ENCODE measurements at regions not wholly inside any gene's neighbourhood (a gene's known extent, or its start where the extent isn't known, plus 50 kb on each side); places are given as distances from the start of the nearest gene placed in this dataset.

DNA sequence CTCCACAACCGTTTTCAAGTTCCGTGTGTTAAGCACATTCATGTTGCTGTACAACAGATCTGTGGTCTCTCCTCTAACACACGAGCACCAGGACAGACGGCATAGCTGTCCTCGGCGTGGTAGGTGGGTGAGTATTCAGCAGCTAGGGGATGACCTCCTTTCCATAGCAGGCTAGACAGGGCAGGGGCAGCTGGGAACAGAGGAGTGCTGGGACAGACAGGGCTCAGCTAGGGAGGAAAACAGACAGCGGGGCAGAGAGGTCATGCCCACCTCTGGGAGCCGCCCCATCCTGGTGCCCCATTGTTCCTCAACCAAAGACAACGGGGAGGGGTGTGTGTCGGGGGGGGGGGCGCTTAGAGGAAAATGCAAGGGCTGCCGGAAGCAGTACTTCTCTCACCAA, 271.5 kb upstream of the FOXQ1 start:
- no peaks in the 10 kb centered on the region for H3K4me1 Mint-ChIP-seq
- ATAC-seq: no peak
- H3K27ac Mint-ChIP-seq: no peak overlapping the region
- POLR2A ChIA-PET: no interaction called here
- H3K27me3 Mint-ChIP-seq (ENCODE audit: low read depth): peaks cover 5% of the 10 kb centered on the region; the same call in 1 of the 2 replicates
- H3K9me3 Mint-ChIP-seq: no peaks in the 10 kb centered on the region
- CTCF ChIA-PET: no interaction called here
- no peak overlapping the region for H3K4me3 Mint-ChIP-seq
- TF ChIP-seq, protein P1, sequence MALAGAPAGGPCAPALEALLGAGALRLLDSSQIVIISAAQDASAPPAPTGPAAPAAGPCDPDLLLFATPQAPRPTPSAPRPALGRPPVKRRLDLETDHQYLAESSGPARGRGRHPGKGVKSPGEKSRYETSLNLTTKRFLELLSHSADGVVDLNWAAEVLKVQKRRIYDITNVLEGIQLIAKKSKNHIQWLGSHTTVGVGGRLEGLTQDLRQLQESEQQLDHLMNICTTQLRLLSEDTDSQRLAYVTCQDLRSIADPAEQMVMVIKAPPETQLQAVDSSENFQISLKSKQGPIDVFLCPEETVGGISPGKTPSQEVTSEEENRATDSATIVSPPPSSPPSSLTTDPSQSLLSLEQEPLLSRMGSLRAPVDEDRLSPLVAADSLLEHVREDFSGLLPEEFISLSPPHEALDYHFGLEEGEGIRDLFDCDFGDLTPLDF (CRISPR knock-in tag; IDR thresholded peaks at IDR 0.05): no peak
- no peak for TF ChIP-seq HMGA2 (CRISPR knock-in tag; IDR thresholded peaks at IDR 0.05)
- no peak for TF ChIP-seq TP53 (CRISPR knock-in tag; IDR thresholded peaks at IDR 0.05)
- no peak for TF ChIP-seq ZNF219 (CRISPR knock-in tag; IDR thresholded peaks at IDR 0.05; ENCODE audit: borderline replicate concordance)
- TF ChIP-seq CBFB (CRISPR knock-in tag; IDR thresholded peaks at IDR 0.05; ENCODE audit: low read depth): no peak
- no peak for TF ChIP-seq MXD4 (CRISPR knock-in tag; IDR thresholded peaks at IDR 0.05; ENCODE audit: borderline replicate concordance)
- TF ChIP-seq TEAD1 (CRISPR knock-in tag; IDR thresholded peaks at IDR 0.05): no peak
- TF ChIP-seq ETV6 (CRISPR knock-in tag; IDR thresholded peaks at IDR 0.05): no peak
- TF ChIP-seq, protein P2, sequence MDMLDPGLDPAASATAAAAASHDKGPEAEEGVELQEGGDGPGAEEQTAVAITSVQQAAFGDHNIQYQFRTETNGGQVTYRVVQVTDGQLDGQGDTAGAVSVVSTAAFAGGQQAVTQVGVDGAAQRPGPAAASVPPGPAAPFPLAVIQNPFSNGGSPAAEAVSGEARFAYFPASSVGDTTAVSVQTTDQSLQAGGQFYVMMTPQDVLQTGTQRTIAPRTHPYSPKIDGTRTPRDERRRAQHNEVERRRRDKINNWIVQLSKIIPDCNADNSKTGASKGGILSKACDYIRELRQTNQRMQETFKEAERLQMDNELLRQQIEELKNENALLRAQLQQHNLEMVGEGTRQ (CRISPR knock-in tag; IDR thresholded peaks at IDR 0.05): no peak
- TF ChIP-seq, protein P3, sequence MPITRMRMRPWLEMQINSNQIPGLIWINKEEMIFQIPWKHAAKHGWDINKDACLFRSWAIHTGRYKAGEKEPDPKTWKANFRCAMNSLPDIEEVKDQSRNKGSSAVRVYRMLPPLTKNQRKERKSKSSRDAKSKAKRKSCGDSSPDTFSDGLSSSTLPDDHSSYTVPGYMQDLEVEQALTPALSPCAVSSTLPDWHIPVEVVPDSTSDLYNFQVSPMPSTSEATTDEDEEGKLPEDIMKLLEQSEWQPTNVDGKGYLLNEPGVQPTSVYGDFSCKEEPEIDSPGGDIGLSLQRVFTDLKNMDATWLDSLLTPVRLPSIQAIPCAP (CRISPR knock-in tag; IDR thresholded peaks at IDR 0.05): no peak
- TF ChIP-seq CREB1 (CRISPR knock-in tag; IDR thresholded peaks at IDR 0.05): no peak
- no peaks in the 10 kb centered on the region for H3K36me3 Mint-ChIP-seq
- DNase-seq (ENCODE audit: low spot score): no peak

DNA sequence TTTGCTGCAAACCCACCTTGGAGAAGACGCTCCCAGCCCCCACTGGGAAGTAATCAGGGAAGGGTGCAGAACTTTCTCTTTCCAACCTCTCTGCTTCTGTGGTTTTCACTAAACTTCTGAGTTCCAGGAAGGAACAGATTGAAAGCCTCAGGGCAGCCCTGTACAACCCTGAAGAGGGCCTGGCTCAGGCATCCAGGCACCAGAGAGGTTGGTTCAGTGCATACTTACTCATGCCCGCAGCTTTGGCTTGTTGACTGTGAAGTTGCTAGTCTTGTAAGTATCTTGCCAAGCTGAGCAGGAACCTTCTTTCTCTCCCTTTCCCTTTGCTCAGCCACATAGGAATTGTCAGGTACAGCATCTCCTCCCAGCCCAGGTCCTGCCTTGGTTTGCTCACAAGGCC, 272.2 kb upstream of the FOXQ1 start:
- peaks cover 5% of the 10 kb centered on the region; the same call in 1 of the 2 replicates for H3K27me3 Mint-ChIP-seq (ENCODE audit: low read depth)
- H3K36me3 Mint-ChIP-seq: no peaks in the 10 kb centered on the region
- ChIA-PET POLR2A (no interaction called here), CTCF (no interaction called here)
- no peak overlapping the region for H3K4me3 Mint-ChIP-seq
- no peak for DNase-seq (ENCODE audit: low spot score)
- no peak for TF ChIP-seq SP1 (CRISPR knock-in tag; conservative IDR thresholded peaks at IDR 0.05)
- no peak for TF ChIP-seq IRF2 (CRISPR knock-in tag; IDR thresholded peaks at IDR 0.05; ENCODE audit: borderline replicate concordance, low read depth)
- no peak for TF ChIP-seq JAZF1 (CRISPR knock-in tag; IDR thresholded peaks at IDR 0.05)
- no peak for TF ChIP-seq ZNF219 (CRISPR knock-in tag; IDR thresholded peaks at IDR 0.05; ENCODE audit: borderline replicate concordance)
- TF ChIP-seq, protein P4, sequence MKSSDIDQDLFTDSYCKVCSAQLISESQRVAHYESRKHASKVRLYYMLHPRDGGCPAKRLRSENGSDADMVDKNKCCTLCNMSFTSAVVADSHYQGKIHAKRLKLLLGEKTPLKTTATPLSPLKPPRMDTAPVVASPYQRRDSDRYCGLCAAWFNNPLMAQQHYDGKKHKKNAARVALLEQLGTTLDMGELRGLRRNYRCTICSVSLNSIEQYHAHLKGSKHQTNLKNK (CRISPR knock-in tag; IDR thresholded peaks at IDR 0.05): no peak
- H3K27ac Mint-ChIP-seq: no peak overlapping the region
- H3K4me1 Mint-ChIP-seq: no peaks in the 10 kb centered on the region
- no peak for ATAC-seq
- H3K9me3 Mint-ChIP-seq: no peaks in the 10 kb centered on the region

DNA sequence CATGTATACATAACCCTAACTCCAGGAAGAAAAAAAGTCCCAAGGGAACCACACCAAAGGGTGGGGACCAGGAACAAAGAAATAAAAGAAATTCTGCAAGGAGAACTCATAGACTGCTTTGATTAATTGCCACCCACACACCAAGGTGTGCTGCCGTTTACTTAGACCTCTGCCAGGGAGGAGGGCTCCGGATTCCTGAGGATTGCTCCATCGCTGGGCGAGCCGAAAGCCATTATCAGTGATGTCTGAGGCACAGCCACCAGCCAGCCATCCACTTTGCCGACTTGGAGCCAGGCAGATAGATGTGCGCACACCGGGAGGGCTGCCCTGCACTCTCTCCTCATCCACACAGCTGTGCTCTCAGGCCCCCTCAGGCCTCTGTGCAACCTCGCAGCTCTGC, 272.7 kb upstream of the FOXQ1 start:
- Mint-ChIP-seq H3K27ac (no peak overlapping the region), H3K9me3 (no peaks in the 10 kb centered on the region)
- POLR2A ChIA-PET: no interaction called here

DNA sequence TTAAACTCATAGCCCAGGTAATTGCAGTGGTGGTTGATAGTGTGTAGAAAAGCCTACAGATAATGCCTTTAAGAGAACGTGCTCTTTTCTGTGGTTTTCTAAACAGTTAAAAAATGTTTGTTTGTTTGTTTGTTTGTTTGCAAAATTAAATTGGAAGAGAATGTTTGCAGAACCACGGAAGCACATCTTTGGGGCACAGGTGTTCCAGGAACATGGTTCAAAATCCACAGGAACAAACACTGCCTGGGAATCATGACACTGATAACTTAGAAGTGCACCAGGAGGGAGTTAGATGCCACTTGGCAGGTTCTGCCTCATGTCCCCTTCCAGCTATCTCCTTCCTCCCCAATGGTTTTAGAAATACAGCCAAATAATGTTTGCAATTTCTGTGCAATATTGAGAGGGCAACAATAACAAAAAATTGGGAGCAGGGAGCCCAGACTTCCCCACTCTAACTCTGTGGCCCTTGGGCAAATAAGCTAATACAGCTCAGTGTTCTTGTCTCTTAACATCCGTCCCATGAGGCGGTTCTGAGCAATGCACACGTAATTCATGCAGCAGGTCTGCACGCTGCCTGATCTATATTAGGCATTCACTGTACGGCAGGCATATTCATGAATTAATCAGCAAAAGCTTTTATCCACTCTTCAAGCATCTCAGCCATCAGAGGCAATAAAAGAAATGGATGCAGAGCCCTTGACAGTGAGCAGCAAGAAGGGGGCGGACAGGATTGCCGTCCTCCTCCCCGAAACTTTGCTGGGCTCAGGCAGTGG, 274.3 kb upstream of the FOXQ1 start:
- Mint-ChIP-seq H3K27ac (no peak overlapping the region), H3K9me3 (peaks cover 9% of the 10 kb centered on the region; the same call in 1 of the 2 replicates), H3K4me3 (no peak overlapping the region), H3K36me3 (no peaks in the 10 kb centered on the region), H3K4me1 (no peaks in the 10 kb centered on the region), H3K27me3 (ENCODE audit: low read depth) (no peaks in the 10 kb centered on the region)
- no peak for DNase-seq (ENCODE audit: low spot score)
- no peak for ATAC-seq
- CTCF ChIA-PET: no interaction called here
- TF ChIP-seq, protein P5, sequence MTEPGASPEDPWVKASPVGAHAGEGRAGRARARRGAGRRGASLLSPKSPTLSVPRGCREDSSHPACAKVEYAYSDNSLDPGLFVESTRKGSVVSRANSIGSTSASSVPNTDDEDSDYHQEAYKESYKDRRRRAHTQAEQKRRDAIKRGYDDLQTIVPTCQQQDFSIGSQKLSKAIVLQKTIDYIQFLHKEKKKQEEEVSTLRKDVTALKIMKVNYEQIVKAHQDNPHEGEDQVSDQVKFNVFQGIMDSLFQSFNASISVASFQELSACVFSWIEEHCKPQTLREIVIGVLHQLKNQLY (CRISPR knock-in tag; IDR thresholded peaks at IDR 0.05): no peak
- no peak for TF ChIP-seq CREM (CRISPR knock-in tag; IDR thresholded peaks at IDR 0.05)
- no peak for TF ChIP-seq ZNF232 (CRISPR knock-in tag; IDR thresholded peaks at IDR 0.05)
- TF ChIP-seq, protein P6, sequence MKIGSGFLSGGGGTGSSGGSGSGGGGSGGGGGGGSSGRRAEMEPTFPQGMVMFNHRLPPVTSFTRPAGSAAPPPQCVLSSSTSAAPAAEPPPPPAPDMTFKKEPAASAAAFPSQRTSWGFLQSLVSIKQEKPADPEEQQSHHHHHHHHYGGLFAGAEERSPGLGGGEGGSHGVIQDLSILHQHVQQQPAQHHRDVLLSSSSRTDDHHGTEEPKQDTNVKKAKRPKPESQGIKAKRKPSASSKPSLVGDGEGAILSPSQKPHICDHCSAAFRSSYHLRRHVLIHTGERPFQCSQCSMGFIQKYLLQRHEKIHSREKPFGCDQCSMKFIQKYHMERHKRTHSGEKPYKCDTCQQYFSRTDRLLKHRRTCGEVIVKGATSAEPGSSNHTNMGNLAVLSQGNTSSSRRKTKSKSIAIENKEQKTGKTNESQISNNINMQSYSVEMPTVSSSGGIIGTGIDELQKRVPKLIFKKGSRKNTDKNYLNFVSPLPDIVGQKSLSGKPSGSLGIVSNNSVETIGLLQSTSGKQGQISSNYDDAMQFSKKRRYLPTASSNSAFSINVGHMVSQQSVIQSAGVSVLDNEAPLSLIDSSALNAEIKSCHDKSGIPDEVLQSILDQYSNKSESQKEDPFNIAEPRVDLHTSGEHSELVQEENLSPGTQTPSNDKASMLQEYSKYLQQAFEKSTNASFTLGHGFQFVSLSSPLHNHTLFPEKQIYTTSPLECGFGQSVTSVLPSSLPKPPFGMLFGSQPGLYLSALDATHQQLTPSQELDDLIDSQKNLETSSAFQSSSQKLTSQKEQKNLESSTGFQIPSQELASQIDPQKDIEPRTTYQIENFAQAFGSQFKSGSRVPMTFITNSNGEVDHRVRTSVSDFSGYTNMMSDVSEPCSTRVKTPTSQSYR (CRISPR knock-in tag; IDR thresholded peaks at IDR 0.05): no peak
- TF ChIP-seq PRRX2 (CRISPR knock-in tag; IDR thresholded peaks at IDR 0.05): no peak
- no peak for TF ChIP-seq ZNF138 (CRISPR knock-in tag; conservative IDR thresholded peaks at IDR 0.05)
- TF ChIP-seq NFATC4 (CRISPR knock-in tag; IDR thresholded peaks at IDR 0.05): no peak
- POLR2A ChIA-PET: no interaction called here

More for the DNA sequence above, 272.7 kb upstream of the FOXQ1 start:
- no peaks in the 10 kb centered on the region for H3K36me3 Mint-ChIP-seq
- ATAC-seq (no peak), DNase-seq (ENCODE audit: low spot score) (no peak)
- no peak overlapping the region for H3K4me3 Mint-ChIP-seq
- no peaks in the 10 kb centered on the region for H3K4me1 Mint-ChIP-seq
- H3K27me3 Mint-ChIP-seq (ENCODE audit: low read depth): peaks cover 5% of the 10 kb centered on the region; the same call in 1 of the 2 replicates
- no peak for TF ChIP-seq CREM (CRISPR knock-in tag; IDR thresholded peaks at IDR 0.05)
- no peak for TF ChIP-seq ZNF317 (CRISPR knock-in tag; IDR thresholded peaks at IDR 0.05; ENCODE audit: borderline replicate concordance, low read depth)
- CTCF ChIA-PET: no interaction called here
